ENCODE measurements at regions not wholly inside any gene's neighbourhood (a gene's known extent, or its start where the extent isn't known, plus 50 kb on each side); places are given as distances from the start of the nearest gene placed in this dataset.

- TF ChIP-seq MTA3 (IDR thresholded peaks at IDR 0.05; ENCODE audit: borderline replicate concordance, low read length) (no peak), EED (IDR thresholded peaks at IDR 0.05; ENCODE audit: low read depth) (no peak), RAD51 (IDR thresholded peaks at IDR 0.05) (no peak), CREM (IDR thresholded peaks at IDR 0.05; ENCODE audit: low read depth) (no peak), MYC (IDR thresholded peaks at IDR 0.05; ENCODE audit: insufficient read depth, insufficient read length, insufficient replicate concordance, low read length, severe bottlenecking) (no peak)
- TF ChIP-seq, protein P1, sequence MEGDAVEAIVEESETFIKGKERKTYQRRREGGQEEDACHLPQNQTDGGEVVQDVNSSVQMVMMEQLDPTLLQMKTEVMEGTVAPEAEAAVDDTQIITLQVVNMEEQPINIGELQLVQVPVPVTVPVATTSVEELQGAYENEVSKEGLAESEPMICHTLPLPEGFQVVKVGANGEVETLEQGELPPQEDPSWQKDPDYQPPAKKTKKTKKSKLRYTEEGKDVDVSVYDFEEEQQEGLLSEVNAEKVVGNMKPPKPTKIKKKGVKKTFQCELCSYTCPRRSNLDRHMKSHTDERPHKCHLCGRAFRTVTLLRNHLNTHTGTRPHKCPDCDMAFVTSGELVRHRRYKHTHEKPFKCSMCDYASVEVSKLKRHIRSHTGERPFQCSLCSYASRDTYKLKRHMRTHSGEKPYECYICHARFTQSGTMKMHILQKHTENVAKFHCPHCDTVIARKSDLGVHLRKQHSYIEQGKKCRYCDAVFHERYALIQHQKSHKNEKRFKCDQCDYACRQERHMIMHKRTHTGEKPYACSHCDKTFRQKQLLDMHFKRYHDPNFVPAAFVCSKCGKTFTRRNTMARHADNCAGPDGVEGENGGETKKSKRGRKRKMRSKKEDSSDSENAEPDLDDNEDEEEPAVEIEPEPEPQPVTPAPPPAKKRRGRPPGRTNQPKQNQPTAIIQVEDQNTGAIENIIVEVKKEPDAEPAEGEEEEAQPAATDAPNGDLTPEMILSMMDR (IDR thresholded peaks at IDR 0.05 in 2 of 3, conservative IDR thresholded peaks at IDR 0.05 in 1 of 3; ENCODE audit: control insufficient read depth in 2 of 3, extremely low read depth in 1 of 3, insufficient read depth in 1 of 3, low read depth in 3 of 3, low read length in 3 of 3), result no peak
Observed at GRCh38 chr20:6235510-6235909, 112.7 kb upstream of the FERMT1 start.

Data from GM12878 (cell line).